K562 (cell line): ENCODE measurements at regions not wholly inside any gene's neighbourhood (a gene's known extent, or its start where the extent isn't known, plus 50 kb on each side); places are given as distances from the start of the nearest gene placed in this dataset.

ENCODE experiments used
- CEBPB ChIP-seq: fragments of 450-650 bp; IDR thresholded peaks from 2 replicates; pipeline ENCODE4 v1.6.1; 2016; ENCODE audit warnings: missing genetic modification characterization, missing compliant biosample characterization
- CHD2 ChIP-seq: IDR thresholded peaks from 2 replicates; pipeline ENCODE4 v1.6.1; 2011; ENCODE audit warnings: low read depth, low read length
- DDX20 ChIP-seq: fragments of 450-650 bp; IDR thresholded peaks from 2 replicates; pipeline ENCODE4 v1.6.1; 2016; ENCODE audit warnings: missing genetic modification characterization, low read depth, mild to moderate bottlenecking, missing compliant biosample characterization, moderate library complexity
- MCM3 ChIP-seq: fragments of 450-650 bp; IDR thresholded peaks from 2 replicates; pipeline ENCODE4 v1.6.1; 2016
- MTF1 ChIP-seq: fragments of 250-450 bp; sonication (Bioruptor Pico); IDR thresholded peaks from 2 replicates; pipeline ENCODE4 v1.9.0; 2021; ENCODE audit warnings: moderate library complexity, mild to moderate bottlenecking, inconsistent platforms, borderline replicate concordance
- RBM22 ChIP-seq: fragments of 200-400 bp; formaldehyde crosslinking; IDR thresholded peaks from 2 replicates; pipeline ENCODE4 v1.6.1; 2018; ENCODE audit warnings: low read length, low read depth; ENCODE audit not compliant: poor library complexity, severe bottlenecking
- SMARCB1 ChIP-seq: IDR thresholded peaks from 2 replicates; pipeline ENCODE4 v1.6.1; 2011; ENCODE audit warnings: improper control_type of control experiment, low read depth; ENCODE audit not compliant: insufficient read length
- SMARCE1 ChIP-seq: fragments of 450-650 bp; IDR thresholded peaks from 2 replicates; pipeline ENCODE4 v1.7.1; 2016; ENCODE audit warnings: mild to moderate bottlenecking
- STAG1 ChIP-seq: sonication (generic); formaldehyde crosslinking; IDR thresholded peaks from 2 replicates; pipeline ENCODE4 v1.5.0; 2020; ENCODE audit warnings: missing genetic modification reagents, borderline replicate concordance
- ZKSCAN1 ChIP-seq: fragments of 150-350 bp; IDR thresholded peaks from 2 replicates; pipeline ENCODE4 v1.6.1; 2016; ENCODE audit warnings: low read depth, low read length
- ZNF175 ChIP-seq: fragments of 200-800 bp; sonication (Bioruptor generic); IDR thresholded peaks from 2 replicates; pipeline ENCODE4 v1.6.1; 2016; ENCODE audit warnings: low read depth, mild to moderate bottlenecking, missing genetic modification characterization, missing compliant biosample characterization
- ZNF717 ChIP-seq: fragments of 250-450 bp; sonication (Bioruptor Pico); IDR thresholded peaks from 2 replicates; pipeline ENCODE4 v1.5.0; 2021
- ZNF778 ChIP-seq: fragments of 450-650 bp; formaldehyde crosslinking; IDR thresholded peaks from 2 replicates; pipeline ENCODE4 v1.4.0; 2020; ENCODE audit warnings: mild to moderate bottlenecking, moderate library complexity
- TF ChIP-seq, protein P1 (sequence below): IDR thresholded peaks from 3 replicates; pipeline ENCODE4 v1.6.1; 2011; ENCODE audit warnings: borderline replicate concordance, mild to moderate bottlenecking; ENCODE audit not compliant: insufficient read length, insufficient read depth
- TF ChIP-seq, protein P2 (sequence below): fragments of 450-650 bp; formaldehyde crosslinking; IDR thresholded peaks from 2 replicates; pipeline ENCODE4 v1.4.0; 2020; ENCODE audit warnings: mild to moderate bottlenecking, moderate library complexity
- TF ChIP-seq, protein P3 (sequence below): fragments of 250-450 bp; sonication (Bioruptor Pico); IDR thresholded peaks from 2 replicates; pipeline ENCODE4 v1.4.0; 2020; ENCODE audit warnings: mild to moderate bottlenecking, moderate library complexity, borderline replicate concordance
- TF ChIP-seq, protein P4 (sequence below): IDR thresholded peaks from 2 replicates; pipeline ENCODE4 v1.6.1; 2014; ENCODE audit warnings: antibody characterized with exemption
- TF ChIP-seq, protein P5 (sequence below): fragments of 450-650 bp; formaldehyde crosslinking; IDR thresholded peaks from 2 replicates; pipeline ENCODE4 v1.4.0; 2020; ENCODE audit warnings: mild to moderate bottlenecking, moderate library complexity
- TF ChIP-seq, protein P6 (sequence below): fragments of 450-650 bp; IDR thresholded peaks from 2 replicates; pipeline ENCODE4 v1.7.1; 2018; ENCODE audit warnings: mild to moderate bottlenecking, low read depth; ENCODE audit not compliant: partially characterized antibody

DNA sequence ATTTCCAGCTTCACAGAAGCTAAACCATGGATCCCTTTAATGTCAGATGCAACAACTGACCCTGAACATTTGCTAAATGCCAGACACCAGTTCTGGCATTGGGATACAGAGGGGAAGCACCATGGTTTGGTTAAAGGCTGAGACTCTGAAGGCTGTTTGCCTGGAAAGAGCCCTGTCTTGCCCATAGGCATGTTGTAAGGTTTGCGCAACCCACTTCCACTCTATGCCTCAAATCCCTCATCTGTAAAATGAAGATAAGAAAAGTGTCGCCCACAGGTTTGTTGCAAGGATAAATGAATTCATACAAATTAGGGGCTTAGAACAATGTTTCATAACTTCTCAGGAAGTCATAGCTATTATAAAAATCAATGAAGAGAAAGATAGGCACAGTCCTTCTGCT lies 380.9 kb upstream of the GYPC start (continued):
- TF ChIP-seq DDX20: no peak
- TF ChIP-seq, protein P1, sequence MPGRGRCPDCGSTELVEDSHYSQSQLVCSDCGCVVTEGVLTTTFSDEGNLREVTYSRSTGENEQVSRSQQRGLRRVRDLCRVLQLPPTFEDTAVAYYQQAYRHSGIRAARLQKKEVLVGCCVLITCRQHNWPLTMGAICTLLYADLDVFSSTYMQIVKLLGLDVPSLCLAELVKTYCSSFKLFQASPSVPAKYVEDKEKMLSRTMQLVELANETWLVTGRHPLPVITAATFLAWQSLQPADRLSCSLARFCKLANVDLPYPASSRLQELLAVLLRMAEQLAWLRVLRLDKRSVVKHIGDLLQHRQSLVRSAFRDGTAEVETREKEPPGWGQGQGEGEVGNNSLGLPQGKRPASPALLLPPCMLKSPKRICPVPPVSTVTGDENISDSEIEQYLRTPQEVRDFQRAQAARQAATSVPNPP: no peak
- no peak for TF ChIP-seq CHD2
- TF ChIP-seq, protein P2, sequence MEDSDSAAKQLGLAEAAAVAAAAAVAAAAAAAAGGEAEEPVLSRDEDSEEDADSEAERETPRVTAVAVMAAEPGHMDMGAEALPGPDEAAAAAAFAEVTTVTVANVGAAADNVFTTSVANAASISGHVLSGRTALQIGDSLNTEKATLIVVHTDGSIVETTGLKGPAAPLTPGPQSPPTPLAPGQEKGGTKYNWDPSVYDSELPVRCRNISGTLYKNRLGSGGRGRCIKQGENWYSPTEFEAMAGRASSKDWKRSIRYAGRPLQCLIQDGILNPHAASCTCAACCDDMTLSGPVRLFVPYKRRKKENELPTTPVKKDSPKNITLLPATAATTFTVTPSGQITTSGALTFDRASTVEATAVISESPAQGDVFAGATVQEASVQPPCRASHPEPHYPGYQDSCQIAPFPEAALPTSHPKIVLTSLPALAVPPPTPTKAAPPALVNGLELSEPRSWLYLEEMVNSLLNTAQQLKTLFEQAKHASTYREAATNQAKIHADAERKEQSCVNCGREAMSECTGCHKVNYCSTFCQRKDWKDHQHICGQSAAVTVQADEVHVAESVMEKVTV (CRISPR knock-in tag): no peak
- TF ChIP-seq RBM22: no peak
- TF ChIP-seq CEBPB (tag): peak; percentile 90
- no peak for TF ChIP-seq SMARCB1
- no peak for TF ChIP-seq MCM3
- TF ChIP-seq SMARCE1: no peak
- TF ChIP-seq ZNF778: no peak
- TF ChIP-seq, protein P3, sequence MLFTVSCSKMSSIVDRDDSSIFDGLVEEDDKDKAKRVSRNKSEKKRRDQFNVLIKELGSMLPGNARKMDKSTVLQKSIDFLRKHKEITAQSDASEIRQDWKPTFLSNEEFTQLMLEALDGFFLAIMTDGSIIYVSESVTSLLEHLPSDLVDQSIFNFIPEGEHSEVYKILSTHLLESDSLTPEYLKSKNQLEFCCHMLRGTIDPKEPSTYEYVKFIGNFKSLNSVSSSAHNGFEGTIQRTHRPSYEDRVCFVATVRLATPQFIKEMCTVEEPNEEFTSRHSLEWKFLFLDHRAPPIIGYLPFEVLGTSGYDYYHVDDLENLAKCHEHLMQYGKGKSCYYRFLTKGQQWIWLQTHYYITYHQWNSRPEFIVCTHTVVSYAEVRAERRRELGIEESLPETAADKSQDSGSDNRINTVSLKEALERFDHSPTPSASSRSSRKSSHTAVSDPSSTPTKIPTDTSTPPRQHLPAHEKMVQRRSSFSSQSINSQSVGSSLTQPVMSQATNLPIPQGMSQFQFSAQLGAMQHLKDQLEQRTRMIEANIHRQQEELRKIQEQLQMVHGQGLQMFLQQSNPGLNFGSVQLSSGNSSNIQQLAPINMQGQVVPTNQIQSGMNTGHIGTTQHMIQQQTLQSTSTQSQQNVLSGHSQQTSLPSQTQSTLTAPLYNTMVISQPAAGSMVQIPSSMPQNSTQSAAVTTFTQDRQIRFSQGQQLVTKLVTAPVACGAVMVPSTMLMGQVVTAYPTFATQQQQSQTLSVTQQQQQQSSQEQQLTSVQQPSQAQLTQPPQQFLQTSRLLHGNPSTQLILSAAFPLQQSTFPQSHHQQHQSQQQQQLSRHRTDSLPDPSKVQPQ (CRISPR knock-in tag): no peak
- TF ChIP-seq ZNF717: no peak
- TF ChIP-seq MTF1 (CRISPR knock-in tag): no peak
- TF ChIP-seq ZKSCAN1: no peak
- TF ChIP-seq, protein P4, sequence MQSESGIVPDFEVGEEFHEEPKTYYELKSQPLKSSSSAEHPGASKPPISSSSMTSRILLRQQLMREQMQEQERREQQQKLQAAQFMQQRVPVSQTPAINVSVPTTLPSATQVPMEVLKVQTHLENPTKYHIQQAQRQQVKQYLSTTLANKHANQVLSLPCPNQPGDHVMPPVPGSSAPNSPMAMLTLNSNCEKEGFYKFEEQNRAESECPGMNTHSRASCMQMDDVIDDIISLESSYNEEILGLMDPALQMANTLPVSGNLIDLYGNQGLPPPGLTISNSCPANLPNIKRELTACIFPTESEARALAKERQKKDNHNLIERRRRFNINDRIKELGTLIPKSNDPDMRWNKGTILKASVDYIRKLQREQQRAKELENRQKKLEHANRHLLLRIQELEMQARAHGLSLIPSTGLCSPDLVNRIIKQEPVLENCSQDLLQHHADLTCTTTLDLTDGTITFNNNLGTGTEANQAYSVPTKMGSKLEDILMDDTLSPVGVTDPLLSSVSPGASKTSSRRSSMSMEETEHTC: no peak
- TF ChIP-seq, protein P5, sequence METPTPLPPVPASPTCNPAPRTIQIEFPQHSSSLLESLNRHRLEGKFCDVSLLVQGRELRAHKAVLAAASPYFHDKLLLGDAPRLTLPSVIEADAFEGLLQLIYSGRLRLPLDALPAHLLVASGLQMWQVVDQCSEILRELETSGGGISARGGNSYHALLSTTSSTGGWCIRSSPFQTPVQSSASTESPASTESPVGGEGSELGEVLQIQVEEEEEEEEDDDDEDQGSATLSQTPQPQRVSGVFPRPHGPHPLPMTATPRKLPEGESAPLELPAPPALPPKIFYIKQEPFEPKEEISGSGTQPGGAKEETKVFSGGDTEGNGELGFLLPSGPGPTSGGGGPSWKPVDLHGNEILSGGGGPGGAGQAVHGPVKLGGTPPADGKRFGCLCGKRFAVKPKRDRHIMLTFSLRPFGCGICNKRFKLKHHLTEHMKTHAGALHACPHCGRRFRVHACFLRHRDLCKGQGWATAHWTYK: no peak
- TF ChIP-seq STAG1 (CRISPR knock-in tag): no peak
- TF ChIP-seq ZNF175 (CRISPR knock-in tag): no peak
- TF ChIP-seq, protein P6, sequence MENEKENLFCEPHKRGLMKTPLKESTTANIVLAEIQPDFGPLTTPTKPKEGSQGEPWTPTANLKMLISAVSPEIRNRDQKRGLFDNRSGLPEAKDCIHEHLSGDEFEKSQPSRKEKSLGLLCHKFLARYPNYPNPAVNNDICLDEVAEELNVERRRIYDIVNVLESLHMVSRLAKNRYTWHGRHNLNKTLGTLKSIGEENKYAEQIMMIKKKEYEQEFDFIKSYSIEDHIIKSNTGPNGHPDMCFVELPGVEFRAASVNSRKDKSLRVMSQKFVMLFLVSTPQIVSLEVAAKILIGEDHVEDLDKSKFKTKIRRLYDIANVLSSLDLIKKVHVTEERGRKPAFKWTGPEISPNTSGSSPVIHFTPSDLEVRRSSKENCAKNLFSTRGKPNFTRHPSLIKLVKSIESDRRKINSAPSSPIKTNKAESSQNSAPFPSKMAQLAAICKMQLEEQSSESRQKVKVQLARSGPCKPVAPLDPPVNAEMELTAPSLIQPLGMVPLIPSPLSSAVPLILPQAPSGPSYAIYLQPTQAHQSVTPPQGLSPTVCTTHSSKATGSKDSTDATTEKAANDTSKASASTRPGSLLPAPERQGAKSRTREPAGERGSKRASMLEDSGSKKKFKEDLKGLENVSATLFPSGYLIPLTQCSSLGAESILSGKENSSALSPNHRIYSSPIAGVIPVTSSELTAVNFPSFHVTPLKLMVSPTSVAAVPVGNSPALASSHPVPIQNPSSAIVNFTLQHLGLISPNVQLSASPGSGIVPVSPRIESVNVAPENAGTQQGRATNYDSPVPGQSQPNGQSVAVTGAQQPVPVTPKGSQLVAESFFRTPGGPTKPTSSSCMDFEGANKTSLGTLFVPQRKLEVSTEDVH: no peak
